ENCODE measurements at regions not wholly inside any gene's neighbourhood (a gene's known extent, or its start where the extent isn't known, plus 50 kb on each side); places are given as distances from the start of the nearest gene placed in this dataset.
A peak's percentile ranks its signal among the peaks of the same experiment; 100 is the strongest.

GRCh38 chr5:73291873-73292272 lies 118.9 kb downstream of the TMEM174 start:
- no peak for DNase-seq (ENCODE audit: low spot score)

- DNase-seq (ENCODE audit: low spot score), result no peak
These were observed 117.2 kb downstream of the TMEM174 start for GRCh38 chr5:73290242-73290641.

GRCh38 chr5:73288803-73289720 lies 116.1 kb downstream of the TMEM174 start:
- no peak for DNase-seq (ENCODE audit: low spot score)

GRCh38 chr5:73286896-73287295 lies 113.9 kb downstream of the TMEM174 start:
- no peak for DNase-seq (ENCODE audit: low spot score)

DNA sequence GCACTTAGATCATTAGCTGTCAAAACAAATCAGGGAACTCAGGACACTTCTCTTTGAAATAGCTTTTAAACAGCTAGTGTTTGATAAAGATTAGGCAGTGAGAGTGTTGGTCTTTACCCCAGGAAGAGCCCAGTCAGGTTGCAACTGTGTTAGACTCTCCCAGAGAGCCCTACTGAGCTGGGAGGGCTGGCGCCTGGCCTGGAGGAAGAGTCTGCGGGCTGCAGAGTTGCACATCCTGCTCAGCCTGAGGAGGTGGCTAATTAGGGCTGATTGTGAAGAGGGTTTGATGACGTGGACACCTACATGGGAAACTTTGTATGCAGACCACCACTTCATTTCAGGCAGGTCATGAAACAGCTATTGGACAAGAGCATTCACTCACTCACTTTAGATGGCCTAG lies 112.0 kb downstream of the TMEM174 start:
- no peak for DNase-seq (ENCODE audit: low spot score)

GRCh38 chr5:73284220-73284795 lies 111.3 kb downstream of the TMEM174 start:
- DNase-seq (ENCODE audit: low spot score), result no peak

- DNase-seq (ENCODE audit: low spot score), result no peak
These were observed 109.9 kb downstream of the TMEM174 start for GRCh38 chr5:73282923-73283322.

DNA sequence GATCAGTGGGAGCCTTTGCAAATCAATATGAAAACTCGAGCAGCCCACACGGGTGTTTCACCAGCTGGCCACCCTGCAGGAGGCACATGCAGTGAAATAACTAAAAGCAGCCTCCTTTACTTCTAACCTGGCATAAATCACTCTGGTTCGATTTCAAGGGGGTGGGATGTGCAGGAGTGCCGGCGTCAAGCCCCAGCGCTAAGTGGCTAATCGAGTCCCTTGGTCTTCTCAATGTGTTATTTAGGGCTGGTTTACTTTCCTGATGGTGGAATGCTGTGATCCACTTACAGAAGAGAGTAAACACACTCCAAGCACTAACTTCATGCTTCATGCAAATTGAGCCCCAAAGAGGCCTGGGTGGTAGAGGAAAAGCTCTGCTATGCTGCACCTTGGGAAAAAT lies 109.4 kb downstream of the TMEM174 start:
- DNase-seq (ENCODE audit: low spot score), result no peak

GRCh38 chr5:73280821-73281746 lies 108.1 kb downstream of the TMEM174 start:
- DNase-seq (ENCODE audit: low spot score), result no peak

DNA sequence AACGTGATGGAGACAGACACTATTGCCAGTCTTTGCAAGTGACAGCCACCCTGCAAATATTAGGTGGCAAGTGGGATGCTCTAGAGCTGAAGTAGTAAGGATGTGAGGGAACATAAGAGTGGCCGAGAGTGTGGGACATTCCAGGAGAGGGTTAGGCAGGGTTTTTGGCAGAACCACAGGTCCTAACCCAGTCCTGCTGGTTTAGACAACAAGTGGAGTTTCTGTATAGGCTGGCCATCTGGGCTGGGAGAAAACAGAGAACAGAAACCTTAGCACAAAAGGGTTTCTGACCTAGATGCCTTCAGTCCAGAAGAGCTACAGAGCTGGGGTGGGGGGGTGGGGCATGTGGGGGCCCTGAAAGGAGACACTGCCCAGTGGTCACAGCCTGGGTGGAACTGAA lies 107.4 kb downstream of the TMEM174 start:
- no peak for DNase-seq (ENCODE audit: low spot score)

GRCh38 chr5:73279805-73280204 lies 106.8 kb downstream of the TMEM174 start:
- DNase-seq (ENCODE audit: low spot score), result no peak

DNA sequence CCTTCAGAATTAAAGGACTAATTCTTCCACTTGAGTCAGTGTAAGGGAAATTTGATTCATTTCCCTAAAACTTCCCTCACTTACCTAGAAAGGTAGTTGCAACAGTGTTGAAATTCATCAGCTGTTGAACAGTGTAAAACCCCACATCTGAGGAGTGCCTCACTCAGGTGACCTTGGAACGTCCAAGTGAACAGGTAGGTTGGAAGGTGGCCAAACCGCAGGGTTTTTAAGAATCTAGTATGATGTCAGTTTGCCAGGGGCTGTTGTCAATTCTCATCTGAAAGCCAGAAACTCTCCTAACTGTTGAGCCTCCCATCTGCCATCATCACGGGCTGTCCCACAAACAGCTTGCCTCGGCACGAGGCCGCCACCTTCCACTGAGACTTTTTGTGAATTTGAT lies 105.7 kb downstream of the TMEM174 start:
- DNase-seq (ENCODE audit: low spot score), result no peak

DNA sequence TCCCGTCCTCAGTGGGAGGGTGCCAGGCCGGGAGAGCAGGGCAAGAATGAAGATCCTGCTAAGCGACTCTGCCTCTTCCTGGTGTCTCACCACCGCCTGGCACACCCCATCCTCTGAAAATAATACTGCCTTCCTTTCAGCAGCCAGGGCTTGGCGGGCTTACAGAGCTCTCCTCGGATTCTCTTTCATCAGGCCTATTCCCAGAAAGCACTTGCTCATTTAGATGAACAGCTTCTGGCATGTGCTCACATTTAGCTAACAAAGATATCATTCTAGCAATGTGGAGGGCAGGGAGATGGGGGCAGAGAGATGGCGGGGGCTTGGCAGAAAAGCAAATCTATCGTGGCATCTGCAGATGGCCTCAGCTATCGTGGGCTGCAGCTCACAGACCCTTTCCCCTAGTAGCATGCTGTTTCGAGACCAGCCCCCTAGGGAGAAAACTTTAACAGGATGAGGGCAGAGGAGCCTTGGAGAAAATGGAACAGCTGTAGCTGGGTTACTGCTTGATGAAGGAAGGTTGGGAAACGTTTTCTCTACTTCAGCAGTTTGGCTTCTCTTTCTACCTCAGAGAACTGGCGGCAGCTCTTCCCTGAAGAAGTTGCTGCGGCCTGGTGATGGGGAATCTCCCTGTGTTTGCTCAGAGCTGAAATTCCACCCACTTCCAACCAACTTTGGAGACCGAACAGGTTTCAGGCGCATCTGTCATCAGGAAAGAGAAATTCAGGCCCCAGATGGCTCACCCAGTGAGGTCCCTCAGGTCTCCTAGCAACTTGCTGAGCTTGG lies 102.1 kb downstream of the TMEM174 start:
- peak; percentile 70 for DNase-seq (ENCODE audit: low spot score)

- DNase-seq (ENCODE audit: low spot score), result peak; percentile 28
These were observed 101.1 kb downstream of the TMEM174 start for GRCh38 chr5:73274121-73274520.

GRCh38 chr5:73273379-73274050 lies 100.5 kb downstream of the TMEM174 start:
- DNase-seq (ENCODE audit: low spot score), result no peak

DNA sequence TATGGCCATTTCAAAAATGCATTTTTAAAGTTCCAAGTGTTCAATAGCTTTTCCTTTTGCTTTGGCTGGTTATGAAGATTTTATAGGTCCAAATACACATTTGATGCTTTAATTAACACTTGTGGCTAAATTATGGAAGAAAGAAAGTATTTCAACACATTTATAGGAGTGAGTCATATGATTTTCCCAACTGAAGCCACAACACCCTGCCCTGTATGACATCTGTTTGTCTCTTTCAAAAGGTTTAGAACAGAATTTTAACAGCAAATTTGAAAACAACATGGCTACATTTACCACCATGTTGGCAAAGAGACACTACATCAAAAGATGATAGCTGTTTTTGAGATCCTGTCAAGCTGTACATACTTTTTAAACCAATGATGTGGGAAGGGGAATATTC lies 99.4 kb downstream of the TMEM174 start:
- no peak for DNase-seq (ENCODE audit: low spot score)

GRCh38 chr5:73268826-73269225 lies 95.8 kb downstream of the TMEM174 start:
- DNase-seq (ENCODE audit: low spot score), result no peak

GRCh38 chr5:73267766-73268435 lies 94.9 kb downstream of the TMEM174 start:
- no peak for DNase-seq (ENCODE audit: low spot score)

- peak; percentile 41 for DNase-seq (ENCODE audit: low spot score)
These were observed 94.2 kb downstream of the TMEM174 start for GRCh38 chr5:73266925-73267765.
